ENCODE measurements at regions not wholly inside any gene's neighbourhood (a gene's known extent, or its start where the extent isn't known, plus 50 kb on each side); places are given as distances from the start of the nearest gene placed in this dataset.
A peak's percentile ranks its signal among the peaks of the same experiment; 100 is the strongest.

DNA sequence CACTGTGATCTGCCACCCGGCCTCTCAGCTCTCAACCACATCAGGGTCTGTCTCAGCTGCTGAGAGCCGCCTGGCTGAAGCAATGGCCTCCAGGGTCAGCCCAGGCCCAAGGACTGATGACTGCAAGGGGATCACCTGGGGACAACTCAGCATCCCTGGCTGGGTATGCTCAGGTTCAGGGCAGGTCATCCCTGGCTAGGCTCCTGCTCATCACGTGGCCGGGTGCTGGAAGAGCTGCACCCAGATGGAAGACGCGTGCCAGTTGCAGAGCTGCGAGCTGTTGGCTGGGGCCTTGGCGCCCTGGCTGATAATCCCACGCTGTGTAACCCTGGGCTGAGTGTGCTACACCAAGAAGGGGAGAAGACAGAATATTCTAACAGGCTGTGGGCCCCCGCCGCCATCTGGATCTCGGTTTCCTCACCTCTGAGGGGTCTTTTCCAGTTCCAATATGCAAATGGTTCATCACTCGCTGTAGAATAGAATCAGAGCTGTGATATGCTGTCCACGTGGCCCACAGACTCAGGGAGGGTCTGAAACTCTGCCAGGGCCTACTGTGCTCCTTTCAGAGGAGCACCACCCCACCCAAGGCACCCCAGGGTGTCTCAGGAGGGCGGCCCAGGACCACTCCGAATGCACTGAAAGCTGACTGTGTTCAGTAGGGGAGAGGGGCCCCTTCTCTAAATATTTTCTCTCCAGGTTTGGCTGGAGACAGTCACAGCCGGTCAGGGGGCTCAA, 338.8 kb downstream of the BCOR start:
- ATAC-seq (ENCODE audit: low read depth): no peak

More for the DNA sequence above, 338.8 kb downstream of the BCOR start:
- no peaks in the 10 kb centered on the region for H3K27me3 ChIP-seq (ENCODE audit: control insufficient read depth, insufficient read depth, low read length)
- H3K4me3 ChIP-seq (ENCODE audit: insufficient read depth, low read depth, low read length): no peak overlapping the region
- H2AK5ac ChIP-seq (ENCODE audit: low read depth, low read length): peak overlapping the region; percentile 84; the same call in 1 of the 2 replicates
- H2BK5ac ChIP-seq (ENCODE audit: low read depth, low read length, poor library complexity, severe bottlenecking): peak overlapping the region; percentile 90
- no peaks in the 10 kb centered on the region for H4K20me1 ChIP-seq (ENCODE audit: insufficient read depth, low read length)
- H3K9me1 ChIP-seq (ENCODE audit: insufficient read depth, low read length): peaks cover 17% of the 10 kb centered on the region
- H2AFZ ChIP-seq (replicated peaks; ENCODE audit: low read length, poor library complexity): peak overlapping the region; percentile 82
- peaks cover 25% of the 10 kb centered on the region for H3K4me1 ChIP-seq (ENCODE audit: control insufficient read depth, insufficient read depth, low read length)
- 71% methylated on average over 12 of the region's 17 CpGs; no CpG with 5 or more reads in 1 of the 2 experiments for WGBS, 2 experiments (ENCODE audit: extremely low coverage in 2 of 2, insufficient read length in 1 of 2)
- H3K79me1 ChIP-seq (ENCODE audit: low read depth in 1 of 2, low read length in 2 of 2): no peaks in the 10 kb centered on the region
- no peak for DNase-seq
- TF ChIP-seq RAD21 (IDR thresholded peaks at IDR 0.05; ENCODE audit: low read length) (no peak), CHD1 (IDR thresholded peaks at IDR 0.05; ENCODE audit: low read depth, low read length) (no peak), POLR2A (IDR thresholded peaks at IDR 0.05; ENCODE audit: low read depth, low read length) (no peak), FOS (IDR thresholded peaks at IDR 0.05; ENCODE audit: low read depth, low read length) (no peak), RCOR1 (IDR thresholded peaks at IDR 0.05; ENCODE audit: insufficient replicate concordance, low read length) (no peak), RFX5 (IDR thresholded peaks at IDR 0.05; ENCODE audit: low read depth, low read length) (no peak), CEBPB (IDR thresholded peaks at IDR 0.05; ENCODE audit: low read depth, low read length) (no peak), NFE2L2 (IDR thresholded peaks at IDR 0.05; ENCODE audit: low read depth, low read length) (no peak), MXI1 (IDR thresholded peaks at IDR 0.05; ENCODE audit: borderline replicate concordance, low read depth, low read length) (no peak), BHLHE40 (IDR thresholded peaks at IDR 0.05; ENCODE audit: low read depth, low read length) (no peak)
- TF ChIP-seq, protein P1, sequence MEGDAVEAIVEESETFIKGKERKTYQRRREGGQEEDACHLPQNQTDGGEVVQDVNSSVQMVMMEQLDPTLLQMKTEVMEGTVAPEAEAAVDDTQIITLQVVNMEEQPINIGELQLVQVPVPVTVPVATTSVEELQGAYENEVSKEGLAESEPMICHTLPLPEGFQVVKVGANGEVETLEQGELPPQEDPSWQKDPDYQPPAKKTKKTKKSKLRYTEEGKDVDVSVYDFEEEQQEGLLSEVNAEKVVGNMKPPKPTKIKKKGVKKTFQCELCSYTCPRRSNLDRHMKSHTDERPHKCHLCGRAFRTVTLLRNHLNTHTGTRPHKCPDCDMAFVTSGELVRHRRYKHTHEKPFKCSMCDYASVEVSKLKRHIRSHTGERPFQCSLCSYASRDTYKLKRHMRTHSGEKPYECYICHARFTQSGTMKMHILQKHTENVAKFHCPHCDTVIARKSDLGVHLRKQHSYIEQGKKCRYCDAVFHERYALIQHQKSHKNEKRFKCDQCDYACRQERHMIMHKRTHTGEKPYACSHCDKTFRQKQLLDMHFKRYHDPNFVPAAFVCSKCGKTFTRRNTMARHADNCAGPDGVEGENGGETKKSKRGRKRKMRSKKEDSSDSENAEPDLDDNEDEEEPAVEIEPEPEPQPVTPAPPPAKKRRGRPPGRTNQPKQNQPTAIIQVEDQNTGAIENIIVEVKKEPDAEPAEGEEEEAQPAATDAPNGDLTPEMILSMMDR (conservative IDR thresholded peaks at IDR 0.05; ENCODE audit: low read depth, low read length): no peak
- TF ChIP-seq, protein P2, sequence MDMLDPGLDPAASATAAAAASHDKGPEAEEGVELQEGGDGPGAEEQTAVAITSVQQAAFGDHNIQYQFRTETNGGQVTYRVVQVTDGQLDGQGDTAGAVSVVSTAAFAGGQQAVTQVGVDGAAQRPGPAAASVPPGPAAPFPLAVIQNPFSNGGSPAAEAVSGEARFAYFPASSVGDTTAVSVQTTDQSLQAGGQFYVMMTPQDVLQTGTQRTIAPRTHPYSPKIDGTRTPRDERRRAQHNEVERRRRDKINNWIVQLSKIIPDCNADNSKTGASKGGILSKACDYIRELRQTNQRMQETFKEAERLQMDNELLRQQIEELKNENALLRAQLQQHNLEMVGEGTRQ (IDR thresholded peaks at IDR 0.05; ENCODE audit: low read depth, low read length): no peak
- TF ChIP-seq, protein P3, sequence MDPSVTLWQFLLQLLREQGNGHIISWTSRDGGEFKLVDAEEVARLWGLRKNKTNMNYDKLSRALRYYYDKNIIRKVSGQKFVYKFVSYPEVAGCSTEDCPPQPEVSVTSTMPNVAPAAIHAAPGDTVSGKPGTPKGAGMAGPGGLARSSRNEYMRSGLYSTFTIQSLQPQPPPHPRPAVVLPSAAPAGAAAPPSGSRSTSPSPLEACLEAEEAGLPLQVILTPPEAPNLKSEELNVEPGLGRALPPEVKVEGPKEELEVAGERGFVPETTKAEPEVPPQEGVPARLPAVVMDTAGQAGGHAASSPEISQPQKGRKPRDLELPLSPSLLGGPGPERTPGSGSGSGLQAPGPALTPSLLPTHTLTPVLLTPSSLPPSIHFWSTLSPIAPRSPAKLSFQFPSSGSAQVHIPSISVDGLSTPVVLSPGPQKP (IDR thresholded peaks at IDR 0.05; ENCODE audit: borderline replicate concordance, low read depth, low read length): no peak
- H4K91ac ChIP-seq (ENCODE audit: insufficient read depth, low read depth, low read length): peak overlapping the region; percentile 77
- CTCF ChIA-PET: no interaction called here
- in situ Hi-C loops (cut with MboI; ENCODE audit: low sequenced_read_pairs): no loop called here
- H3K9ac ChIP-seq (ENCODE audit: low read depth, low read length): no peak overlapping the region; the same call in 1 of the 2 replicates
- H4K8ac ChIP-seq (ENCODE audit: low read depth in 2 of 2, low read length in 2 of 2): peak overlapping the region in 1 of 2 experiments; percentile 75; a peak in 2 of 4 replicates
- H3K27ac ChIP-seq (ENCODE audit: insufficient read depth, low read length): peak overlapping the region; percentile 49
- peak overlapping the region; percentile 79 for H2BK120ac ChIP-seq (ENCODE audit: low read depth, low read length)
- POLR2A ChIA-PET (ENCODE audit: unreplicated experiment): no interaction called here
- no peaks in the 10 kb centered on the region for H3K9me3 ChIP-seq (ENCODE audit: control insufficient read depth, insufficient read depth, low read length)
- H3K18ac ChIP-seq (ENCODE audit: low read depth, low read length): peak overlapping the region; percentile 6; the same call in 1 of the 2 replicates
- H4K5ac ChIP-seq (ENCODE audit: low read depth, low read length): peak overlapping the region; percentile 31; the same call in 1 of the 2 replicates
- no peaks in the 10 kb centered on the region for H3K36me3 ChIP-seq (ENCODE audit: control insufficient read depth, insufficient read depth, low read length)
- H2AK9ac ChIP-seq (replicated peaks; ENCODE audit: low read depth, low read length, poor library complexity): peak overlapping the region; percentile 60
- no peak overlapping the region for H3K56ac ChIP-seq (ENCODE audit: extremely low read depth, insufficient read depth, low read length)
- H2BK15ac ChIP-seq (ENCODE audit: low read depth, low read length): peak overlapping the region; percentile 34; the same call in 1 of the 3 replicates
- no TSS peak for BruUV-seq (replicated peaks)
- peak overlapping the region; percentile 90 for H3K4ac ChIP-seq (ENCODE audit: low read depth, low read length)
- peak overlapping the region; percentile 14; the same call in 1 of the 2 replicates for H3K14ac ChIP-seq (replicated peaks; ENCODE audit: low read depth, low read length)
- intact Hi-C loops (cut with micrococcal nuclease): no loop called here
- no peak overlapping the region for H3K4me2 ChIP-seq (ENCODE audit: low read depth, low read length)
- H3K23ac ChIP-seq (ENCODE audit: low read depth, low read length): peak overlapping the region; percentile 45; the same call in 1 of the 2 replicates
- H2BK20ac ChIP-seq (ENCODE audit: low read depth, low read length): peak overlapping the region; percentile 76
- dilution Hi-C loops (cut with HindIII; ENCODE audit: low sequenced_read_pairs, unreplicated experiment): no loop called here

All from IMR-90 (cell line).